GM10266 (cell line): ENCODE measurements at regions not wholly inside any gene's neighbourhood (a gene's known extent, or its start where the extent isn't known, plus 50 kb on each side); places are given as distances from the start of the nearest gene placed in this dataset.

ENCODE experiments used
- DNase-seq: peaks from one replicate; pipeline ENCODE4 v3.0.0; 2012; ENCODE audit errors: extremely low spot score
- TF ChIP-seq, protein P1 (sequence below): IDR thresholded peaks from 2 replicates; pipeline ENCODE4 v1.5.1; 2012; ENCODE audit warnings: mild to moderate bottlenecking, low read depth; ENCODE audit not compliant: control insufficient read depth, insufficient read depth; ENCODE audit errors: missing control alignments

DNA sequence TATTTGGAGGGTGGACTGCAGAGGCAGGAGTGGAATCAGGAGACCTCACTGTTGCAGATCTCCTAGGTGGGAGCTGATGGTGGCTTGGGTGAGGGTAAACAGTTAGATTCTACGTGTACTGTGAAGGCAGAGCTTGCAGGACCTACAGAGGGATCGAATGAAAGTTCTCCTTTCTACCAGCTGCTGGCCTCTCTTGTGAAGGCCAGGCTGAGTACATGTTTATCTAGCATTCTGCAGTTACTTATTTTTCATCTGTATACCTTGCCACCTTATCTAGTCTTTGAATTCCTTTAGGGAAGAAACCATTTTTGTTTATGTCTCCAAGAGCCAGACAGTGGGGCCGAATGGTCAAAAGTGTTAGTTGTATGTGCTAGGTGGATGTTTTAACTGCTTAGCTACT is 57.6 kb downstream of the PTTG1 start:
- TF ChIP-seq, protein P1, sequence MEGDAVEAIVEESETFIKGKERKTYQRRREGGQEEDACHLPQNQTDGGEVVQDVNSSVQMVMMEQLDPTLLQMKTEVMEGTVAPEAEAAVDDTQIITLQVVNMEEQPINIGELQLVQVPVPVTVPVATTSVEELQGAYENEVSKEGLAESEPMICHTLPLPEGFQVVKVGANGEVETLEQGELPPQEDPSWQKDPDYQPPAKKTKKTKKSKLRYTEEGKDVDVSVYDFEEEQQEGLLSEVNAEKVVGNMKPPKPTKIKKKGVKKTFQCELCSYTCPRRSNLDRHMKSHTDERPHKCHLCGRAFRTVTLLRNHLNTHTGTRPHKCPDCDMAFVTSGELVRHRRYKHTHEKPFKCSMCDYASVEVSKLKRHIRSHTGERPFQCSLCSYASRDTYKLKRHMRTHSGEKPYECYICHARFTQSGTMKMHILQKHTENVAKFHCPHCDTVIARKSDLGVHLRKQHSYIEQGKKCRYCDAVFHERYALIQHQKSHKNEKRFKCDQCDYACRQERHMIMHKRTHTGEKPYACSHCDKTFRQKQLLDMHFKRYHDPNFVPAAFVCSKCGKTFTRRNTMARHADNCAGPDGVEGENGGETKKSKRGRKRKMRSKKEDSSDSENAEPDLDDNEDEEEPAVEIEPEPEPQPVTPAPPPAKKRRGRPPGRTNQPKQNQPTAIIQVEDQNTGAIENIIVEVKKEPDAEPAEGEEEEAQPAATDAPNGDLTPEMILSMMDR: no peak
- DNase-seq: no peak

DNA sequence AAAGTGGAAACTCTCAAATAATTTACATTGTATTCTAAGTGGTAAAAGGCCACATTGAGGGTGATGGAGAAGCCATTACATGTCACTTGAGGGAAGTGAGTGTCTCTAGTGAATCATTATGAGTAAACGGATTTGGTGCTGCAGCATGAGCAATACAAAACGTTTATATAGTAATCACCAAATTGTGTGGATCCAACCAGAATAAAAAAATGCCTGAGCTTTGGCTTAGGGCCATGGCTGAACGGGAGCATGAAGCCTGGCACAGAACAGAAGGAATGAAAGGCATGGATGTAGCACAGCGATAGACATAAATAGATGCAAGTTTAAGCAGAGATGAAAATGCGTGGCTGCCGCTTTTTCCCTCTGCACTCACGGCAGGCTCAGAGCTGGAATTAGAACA is 58.3 kb downstream of the PTTG1 start:
- TF ChIP-seq, protein P1: no peak
- no peak for DNase-seq

DNA sequence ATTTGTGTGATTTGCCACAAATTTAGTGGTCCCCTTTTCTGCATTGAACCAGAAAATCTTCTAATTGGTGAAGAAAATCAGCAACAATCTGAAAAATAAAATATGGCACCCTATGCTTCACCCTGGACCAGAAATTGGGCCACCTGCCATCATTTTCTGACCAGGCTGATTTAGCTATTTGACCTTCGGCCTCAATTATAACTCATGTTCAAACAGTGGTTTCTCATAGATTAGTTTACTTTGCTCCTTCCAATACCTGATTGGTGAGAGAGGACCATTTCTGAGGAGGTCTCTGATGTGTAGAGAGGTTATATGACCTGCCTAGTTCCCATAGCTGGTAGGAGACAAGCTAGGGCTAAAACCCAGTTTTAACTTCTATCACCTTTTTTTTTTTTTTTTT is 59.0 kb downstream of the PTTG1 start:
- TF ChIP-seq, protein P1: no peak
- DNase-seq: no peak

DNA sequence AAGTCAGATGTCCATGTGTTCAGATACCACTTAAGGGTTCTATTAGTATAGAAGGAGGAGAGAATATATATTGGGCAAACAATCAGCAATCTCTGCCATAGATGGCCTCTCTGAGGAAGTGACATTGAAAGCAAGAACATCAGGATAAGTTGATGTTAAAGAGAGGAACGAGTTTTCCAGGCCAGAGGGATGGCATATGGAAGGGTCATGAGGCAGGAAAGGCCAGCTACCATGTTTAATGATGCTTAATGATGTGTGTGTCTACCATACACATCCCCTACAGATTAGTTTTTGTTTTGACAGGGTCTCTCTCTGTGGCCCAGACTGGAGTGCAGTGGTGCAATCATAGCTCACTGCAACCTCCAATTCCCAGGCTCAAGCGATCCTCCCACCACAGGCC is 63.0 kb downstream of the PTTG1 start:
- no peak for DNase-seq
- TF ChIP-seq, protein P1: no peak

DNA sequence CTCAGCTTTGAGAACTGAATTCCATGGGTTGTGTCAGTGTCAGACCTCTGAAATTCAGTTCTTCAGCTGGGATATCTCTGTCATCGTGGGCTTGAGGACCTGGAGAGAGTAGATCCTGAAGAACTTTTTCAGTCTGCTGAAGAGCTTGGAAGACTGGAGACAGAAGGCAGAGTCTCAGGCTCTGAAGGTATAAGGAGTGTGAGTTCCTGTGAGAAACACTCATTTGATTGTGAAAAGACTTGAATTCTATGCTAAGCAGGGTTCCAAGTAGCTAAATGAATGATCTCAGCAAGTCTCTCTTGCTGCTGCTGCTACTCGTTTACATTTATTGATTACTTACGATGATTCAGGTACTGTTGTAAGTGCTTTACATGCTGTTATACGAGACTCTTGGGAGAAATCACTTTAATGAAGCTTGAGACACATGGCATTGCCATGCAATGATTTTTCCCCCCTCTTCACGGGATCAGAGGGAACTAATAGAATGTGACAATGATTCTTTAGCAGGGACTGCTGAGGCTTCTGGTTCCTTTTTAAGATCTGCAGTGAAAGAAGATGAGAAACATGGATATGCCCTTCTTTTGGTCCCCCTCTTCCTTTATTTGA is 63.8 kb downstream of the PTTG1 start:
- DNase-seq: no peak
- TF ChIP-seq, protein P1: no peak

DNA sequence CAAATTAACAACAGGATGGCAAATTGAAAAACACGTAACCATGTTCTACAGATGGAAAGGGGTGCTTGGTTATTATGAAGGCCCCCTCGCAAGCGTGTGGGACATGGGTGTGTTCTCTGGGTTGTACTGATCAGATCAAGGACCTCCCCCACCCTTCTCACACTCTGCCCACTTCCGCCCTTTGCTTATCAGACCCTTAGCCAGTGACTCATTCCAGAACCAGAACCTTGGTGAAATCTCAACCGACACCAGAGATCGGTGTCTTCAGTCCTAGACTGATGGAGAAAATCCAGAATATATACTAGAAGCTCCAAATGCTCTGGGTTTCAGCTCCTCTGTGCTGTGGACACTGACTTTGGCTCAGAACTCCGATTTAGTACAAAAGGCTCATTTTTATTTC is 64.9 kb downstream of the PTTG1 start:
- DNase-seq: no peak
- TF ChIP-seq, protein P1: no peak

DNA sequence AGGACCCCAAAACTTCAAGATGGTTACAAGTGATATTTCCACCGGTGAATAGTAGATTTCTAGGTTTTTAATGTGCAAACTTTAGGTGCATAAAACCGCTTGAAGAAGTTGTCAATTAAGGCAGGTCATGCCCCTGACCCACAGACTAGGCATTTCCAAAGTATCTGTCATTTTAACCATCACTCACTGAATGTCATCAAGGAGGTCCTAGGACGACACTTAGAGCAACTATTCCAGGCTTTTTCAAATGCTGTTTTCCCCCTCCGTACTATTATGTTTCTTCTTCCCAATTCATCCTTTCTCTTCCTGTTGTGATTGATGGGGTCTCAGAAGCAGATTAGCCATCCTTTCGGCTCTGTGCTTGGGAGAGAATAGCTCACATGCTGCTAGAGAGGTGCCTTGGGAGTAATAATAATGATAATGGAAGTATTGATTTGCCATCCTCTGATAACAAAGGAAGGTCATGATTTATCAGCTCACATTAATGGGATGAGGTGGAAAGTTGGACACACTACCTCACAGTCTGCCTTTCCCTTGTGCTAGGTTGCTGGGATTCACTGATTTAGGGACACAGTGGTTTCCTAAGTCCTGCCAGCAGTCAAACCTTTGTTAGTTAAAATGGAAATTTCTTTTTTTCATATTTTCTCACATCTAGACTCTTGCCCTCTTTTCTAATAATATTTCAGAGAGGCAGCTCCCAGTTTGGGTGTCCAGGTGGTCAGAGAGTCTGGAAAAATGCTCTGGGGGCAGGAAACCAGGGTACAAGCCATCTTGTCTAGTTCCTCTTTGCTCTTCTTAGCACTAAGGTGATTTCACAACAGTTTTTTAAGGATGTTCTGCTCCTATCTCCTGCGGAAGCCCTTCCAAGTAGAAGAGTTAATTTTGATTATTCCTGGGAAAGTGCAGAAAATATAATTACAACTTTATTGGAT is 67.0 kb downstream of the PTTG1 start:
- no peak for DNase-seq
- TF ChIP-seq, protein P1: no peak
